GM23338 (cell line): ENCODE measurements at regions not wholly inside any gene's neighbourhood (a gene's known extent, or its start where the extent isn't known, plus 50 kb on each side); places are given as distances from the start of the nearest gene placed in this dataset.

Experiments used
- CTCF ChIP-seq, 2 experiments: fragments of 200-600 bp in 1 of 2; sonication (generic) in 1 of 2; conservative IDR thresholded peaks; 2 replicates each; pipeline versions ENCODE4 v1.5.1 to v1.6.1; 2016 to 2017; ENCODE audit warnings: antibody characterized with exemption in 2 of 2, low read depth in 2 of 2, mild to moderate bottlenecking in 2 of 2, moderate library complexity in 1 of 2
- ETS1 ChIP-seq: IDR thresholded peaks from 2 replicates; pipeline ENCODE4 v1.6.1; 2016; ENCODE audit warnings: antibody characterized with exemption
- EZH2 ChIP-seq: fragments of 200-600 bp; sonication (generic); IDR thresholded peaks from one replicate; pipeline ENCODE4 v1.8.0; 2017; ENCODE audit warnings: antibody characterized with exemption, mild to moderate bottlenecking, low read depth; ENCODE audit not compliant: unreplicated experiment
- EZH2phosphoT487 ChIP-seq: fragments of 200-600 bp; sonication (generic); IDR thresholded peaks from one replicate; pipeline ENCODE4 v1.8.1; 2018; ENCODE audit warnings: antibody characterized with exemption; ENCODE audit not compliant: unreplicated experiment
- JUNB ChIP-seq: IDR thresholded peaks from one replicate; pipeline ENCODE4 v1.6.1; 2016; ENCODE audit warnings: antibody characterized with exemption; ENCODE audit not compliant: unreplicated experiment
- NANOG ChIP-seq: IDR thresholded peaks from 2 replicates; pipeline ENCODE4 v1.6.1; 2016; ENCODE audit warnings: antibody characterized with exemption, borderline replicate concordance
- POLR2AphosphoS5 ChIP-seq: IDR thresholded peaks from 2 replicates; pipeline ENCODE4 v1.6.1; 2016; ENCODE audit warnings: antibody characterized with exemption, low read depth
- REST ChIP-seq: IDR thresholded peaks from one replicate; pipeline ENCODE4 v1.6.1; 2018; ENCODE audit warnings: antibody characterized with exemption; ENCODE audit not compliant: unreplicated experiment

GRCh38 chr7:35334506-35334905 is 80.6 kb upstream of the TBX20 start:
- TF ChIP-seq CTCF (conservative IDR thresholded peaks at IDR 0.05; ENCODE audit: low read depth in 2 of 2) (no peak), POLR2AphosphoS5 (no peak), JUNB (no peak), REST (no peak), EZH2 (no peak), EZH2phosphoT487 (no peak), NANOG (no peak), ETS1 (no peak)
